ENCODE measurements at regions not wholly inside any gene's neighbourhood (a gene's known extent, or its start where the extent isn't known, plus 50 kb on each side); places are given as distances from the start of the nearest gene placed in this dataset.

- CTCF ChIA-PET (ENCODE audit: low intra/inter-chr PET ratio), result interaction anchor here (0.8 kb wide), 1 partner anchor 166 kb away, joined by 4 read pairs; no protein-coding TSS in a partner anchor
- ATAC-seq (no peak), FAIRE-seq (no peak), DNase-seq (ENCODE audit: extremely low read depth in 1 of 4, low spot score in 3 of 4) (no peak)
- Histone ChIP-seq H3K9me3 (replicated peaks; ENCODE audit: control insufficient read depth, insufficient read depth, low read depth, low read length) (no peaks in the 10 kb centered on the region), H3K4me3 (no peak overlapping the region), H3K9ac (ENCODE audit: insufficient read depth in 1 of 2, low read depth in 2 of 2, low read length in 2 of 2) (no peak overlapping the region), H3K4me2 (ENCODE audit: insufficient read depth, low read length) (no peak overlapping the region), H4K20me1 (replicated peaks; ENCODE audit: control insufficient read depth, insufficient read depth, low read length) (no peaks in the 10 kb centered on the region), H3K4me1 (replicated peaks in 1 of 2; ENCODE audit: control insufficient read depth in 2 of 2, insufficient read depth in 2 of 2, low read length in 2 of 2) (no peaks in the 10 kb centered on the region), H3K36me3 (ENCODE audit: control insufficient read depth, insufficient read depth, low read length) (no peaks in the 10 kb centered on the region), H3K79me2 (ENCODE audit: control insufficient read depth, insufficient read depth, low read length) (no peaks in the 10 kb centered on the region), H2AFZ (ENCODE audit: low read depth, low read length) (no peak overlapping the region), H3K27me3 (ENCODE audit: control insufficient read depth in 2 of 2, insufficient read depth in 2 of 2, low read length in 2 of 2) (no peaks in the 10 kb centered on the region), H3K9me1 (ENCODE audit: control insufficient read depth, insufficient read depth, low read length) (no peaks in the 10 kb centered on the region), H3K27ac (ENCODE audit: extremely low read depth, low read depth, low read length) (no peak overlapping the region)
- BruUV-seq (replicated peaks), result no TSS peak
- POLR2A ChIA-PET, result no interaction called here
- in situ Hi-C loops (cut with MboI) (no loop called here), intact Hi-C loops (cut with micrococcal nuclease) (loop anchor here (10.0 kb wide), 1 partner anchor 164 kb away; no protein-coding TSS in a partner anchor)
- WGBS (ENCODE audit: insufficient coverage, low coverage, missing lambda C conversion rate), result 4% methylated on average over 3 of the region's 3 CpGs
- no peak for TF ChIP-seq FOXJ2 (tag; IDR thresholded peaks at IDR 0.05)
- TF ChIP-seq ZSCAN29 (IDR thresholded peaks at IDR 0.05), result no peak
- TF ChIP-seq SP2 (IDR thresholded peaks at IDR 0.05; ENCODE audit: extremely low read depth, low read depth, low read length, poor library complexity, severe bottlenecking), result no peak
- no peak for TF ChIP-seq ZBTB8A (IDR thresholded peaks at IDR 0.05; ENCODE audit: partially characterized antibody)
- TF ChIP-seq ZNF707 (CRISPR knock-in tag; conservative IDR thresholded peaks at IDR 0.05), result no peak
- TF ChIP-seq, protein P1, sequence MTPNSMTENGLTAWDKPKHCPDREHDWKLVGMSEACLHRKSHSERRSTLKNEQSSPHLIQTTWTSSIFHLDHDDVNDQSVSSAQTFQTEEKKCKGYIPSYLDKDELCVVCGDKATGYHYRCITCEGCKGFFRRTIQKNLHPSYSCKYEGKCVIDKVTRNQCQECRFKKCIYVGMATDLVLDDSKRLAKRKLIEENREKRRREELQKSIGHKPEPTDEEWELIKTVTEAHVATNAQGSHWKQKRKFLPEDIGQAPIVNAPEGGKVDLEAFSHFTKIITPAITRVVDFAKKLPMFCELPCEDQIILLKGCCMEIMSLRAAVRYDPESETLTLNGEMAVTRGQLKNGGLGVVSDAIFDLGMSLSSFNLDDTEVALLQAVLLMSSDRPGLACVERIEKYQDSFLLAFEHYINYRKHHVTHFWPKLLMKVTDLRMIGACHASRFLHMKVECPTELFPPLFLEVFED (CRISPR knock-in tag; conservative IDR thresholded peaks at IDR 0.05), result no peak
- TF ChIP-seq, protein P2, sequence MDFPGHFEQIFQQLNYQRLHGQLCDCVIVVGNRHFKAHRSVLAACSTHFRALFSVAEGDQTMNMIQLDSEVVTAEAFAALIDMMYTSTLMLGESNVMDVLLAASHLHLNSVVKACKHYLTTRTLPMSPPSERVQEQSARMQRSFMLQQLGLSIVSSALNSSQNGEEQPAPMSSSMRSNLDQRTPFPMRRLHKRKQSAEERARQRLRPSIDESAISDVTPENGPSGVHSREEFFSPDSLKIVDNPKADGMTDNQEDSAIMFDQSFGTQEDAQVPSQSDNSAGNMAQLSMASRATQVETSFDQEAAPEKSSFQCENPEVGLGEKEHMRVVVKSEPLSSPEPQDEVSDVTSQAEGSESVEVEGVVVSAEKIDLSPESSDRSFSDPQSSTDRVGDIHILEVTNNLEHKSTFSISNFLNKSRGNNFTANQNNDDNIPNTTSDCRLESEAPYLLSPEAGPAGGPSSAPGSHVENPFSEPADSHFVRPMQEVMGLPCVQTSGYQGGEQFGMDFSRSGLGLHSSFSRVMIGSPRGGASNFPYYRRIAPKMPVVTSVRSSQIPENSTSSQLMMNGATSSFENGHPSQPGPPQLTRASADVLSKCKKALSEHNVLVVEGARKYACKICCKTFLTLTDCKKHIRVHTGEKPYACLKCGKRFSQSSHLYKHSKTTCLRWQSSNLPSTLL (IDR thresholded peaks at IDR 0.05), result no peak
- no peak for TF ChIP-seq ZKSCAN3 (CRISPR knock-in tag; IDR thresholded peaks at IDR 0.05)
- no peak for TF ChIP-seq FOSL1 (tag; conservative IDR thresholded peaks at IDR 0.05)
- no peak for TF ChIP-seq CHAMP1 (IDR thresholded peaks at IDR 0.05)
- no peak for TF ChIP-seq ZNF224 (CRISPR knock-in tag; IDR thresholded peaks at IDR 0.05)
- TF ChIP-seq SUPT5H (IDR thresholded peaks at IDR 0.05), result no peak
- TF ChIP-seq ZNF311 (CRISPR knock-in tag; IDR thresholded peaks at IDR 0.05), result no peak
- no peak for TF ChIP-seq ZNF592 (IDR thresholded peaks at IDR 0.05)
Observed at GRCh38 chr13:44649104-44649428, 72.9 kb upstream of the TSC22D1 start.
